ENCODE measurements at regions not wholly inside any gene's neighbourhood (a gene's known extent, or its start where the extent isn't known, plus 50 kb on each side); places are given as distances from the start of the nearest gene placed in this dataset.
"Not testable (repeated sequence)": the region's sequence is repeated elsewhere in the genome, so short reads cannot be mapped to it uniquely, and the experiment has no call there.

DNA sequence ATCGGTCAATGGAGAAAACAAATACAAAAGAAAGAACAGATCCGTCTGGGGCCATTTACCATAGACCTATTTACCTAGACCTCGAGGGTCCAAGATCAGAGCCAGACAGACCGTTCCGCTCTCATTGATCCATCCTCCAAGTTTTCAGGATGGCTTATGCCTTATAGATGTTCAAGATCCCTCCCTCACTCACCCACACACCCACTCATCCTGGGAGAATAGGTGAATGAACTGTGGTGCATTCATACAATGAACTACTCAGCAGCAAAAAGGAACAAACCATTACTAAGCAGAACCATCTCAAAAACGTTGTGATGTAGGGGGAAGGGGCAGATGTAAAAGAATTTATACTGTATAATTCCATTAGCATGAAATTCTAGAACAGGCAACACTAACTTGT is 125.1 kb upstream of the RREB1 start:
- no peak for DNase-seq
- 100% methylated on average over 1 of the region's 6 CpGs for WGBS (ENCODE audit: insufficient coverage)
- H3K27me3 ChIP-seq (ENCODE audit: control insufficient read depth, insufficient read depth, low read length): no peaks in the 10 kb centered on the region

GRCh38 chr6:6984585-6985366 is 123.0 kb upstream of the RREB1 start:
- 86% methylated on average over 13 of the region's 13 CpGs for WGBS (ENCODE audit: insufficient coverage)
- Histone ChIP-seq H3K36me3 (ENCODE audit: control insufficient read depth, insufficient read depth, low read length) (no peaks in the 10 kb centered on the region), H3K27ac (ENCODE audit: low read length) (no peak overlapping the region), H3K9me3 (replicated peaks; ENCODE audit: control insufficient read depth, low read depth, low read length) (no peaks in the 10 kb centered on the region), H3K4me1 (ENCODE audit: control insufficient read depth, insufficient read depth, low read length) (peaks cover 14% of the 10 kb centered on the region), H3K4me3 (ENCODE audit: low read length) (no peak overlapping the region), H3K27me3 (ENCODE audit: control insufficient read depth, insufficient read depth, low read length) (no peaks in the 10 kb centered on the region)
- DNase-seq: no peak

More for the DNA sequence above, 125.1 kb upstream of the RREB1 start:
- Histone ChIP-seq H3K4me3 (ENCODE audit: low read length) (no peak overlapping the region), H3K36me3 (ENCODE audit: control insufficient read depth, insufficient read depth, low read length) (no peaks in the 10 kb centered on the region), H3K9me3 (replicated peaks; ENCODE audit: control insufficient read depth, low read depth, low read length) (no peaks in the 10 kb centered on the region), H3K27ac (ENCODE audit: low read length) (no peak overlapping the region), H3K4me1 (ENCODE audit: control insufficient read depth, insufficient read depth, low read length) (peaks cover 14% of the 10 kb centered on the region)

GRCh38 chr6:6986344-6986743 is 121.4 kb upstream of the RREB1 start:
- Histone ChIP-seq H3K27ac (ENCODE audit: low read length) (no peak overlapping the region), H3K36me3 (ENCODE audit: control insufficient read depth, insufficient read depth, low read length) (no peaks in the 10 kb centered on the region), H3K4me3 (ENCODE audit: low read length) (no peak overlapping the region), H3K27me3 (ENCODE audit: control insufficient read depth, insufficient read depth, low read length) (no peaks in the 10 kb centered on the region), H3K9me3 (replicated peaks; ENCODE audit: control insufficient read depth, low read depth, low read length) (no peaks in the 10 kb centered on the region), H3K4me1 (ENCODE audit: control insufficient read depth, insufficient read depth, low read length) (peaks cover 14% of the 10 kb centered on the region)
- 100% methylated on average over 1 of the region's 1 CpG for WGBS (ENCODE audit: insufficient coverage)
- DNase-seq: no peak

DNA sequence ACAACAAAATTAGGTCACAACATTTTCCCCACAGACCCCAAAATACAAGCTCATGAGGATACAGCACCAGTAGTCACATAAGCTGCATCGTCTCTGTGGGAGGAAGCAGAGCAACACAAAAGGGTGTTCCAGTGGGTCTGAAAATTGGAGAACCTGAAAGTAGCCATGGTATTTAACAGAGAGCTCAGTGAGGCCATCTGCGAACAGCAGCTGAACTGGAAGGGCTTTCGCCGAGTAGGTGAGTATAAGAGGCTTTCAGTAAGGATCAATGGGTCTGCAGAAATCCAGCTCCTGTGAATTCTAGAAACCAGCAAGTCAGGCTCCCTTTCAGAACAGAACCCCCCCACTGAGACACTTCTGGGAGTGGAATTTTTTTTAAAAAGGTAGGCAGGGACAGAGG is 120.0 kb upstream of the RREB1 start:
- Histone ChIP-seq H3K4me3 (ENCODE audit: low read length) (no peak overlapping the region), H3K27me3 (ENCODE audit: control insufficient read depth, insufficient read depth, low read length) (no peaks in the 10 kb centered on the region), H3K4me1 (ENCODE audit: control insufficient read depth, insufficient read depth, low read length) (peaks cover 14% of the 10 kb centered on the region), H3K27ac (ENCODE audit: low read length) (no peak overlapping the region), H3K9me3 (replicated peaks; ENCODE audit: control insufficient read depth, low read depth, low read length) (no peaks in the 10 kb centered on the region), H3K36me3 (ENCODE audit: control insufficient read depth, insufficient read depth, low read length) (no peaks in the 10 kb centered on the region)
- no peak for DNase-seq
- WGBS (ENCODE audit: insufficient coverage): 60% methylated on average over 3 of the region's 4 CpGs

DNA sequence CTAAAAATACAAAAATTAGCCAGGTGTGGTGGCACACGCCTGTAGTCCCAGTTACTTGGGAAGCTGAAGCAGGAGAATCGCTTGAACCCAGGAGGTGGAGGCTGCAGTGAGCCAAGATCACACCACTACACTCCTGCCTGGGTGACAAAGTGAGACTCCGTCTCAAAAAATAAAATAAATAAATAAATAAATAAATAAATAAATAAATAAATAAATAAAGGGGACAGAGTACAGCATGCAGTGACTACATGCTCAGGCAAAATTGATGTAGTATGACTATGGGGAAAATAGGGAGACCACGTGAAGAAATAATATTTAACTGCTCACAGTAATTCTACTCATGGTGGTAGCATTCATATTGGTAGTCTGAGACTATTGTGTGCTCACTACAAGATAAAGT is 117.7 kb upstream of the RREB1 start:
- not testable (repeated sequence) for H3K9me3 ChIP-seq (replicated peaks; ENCODE audit: control insufficient read depth, low read depth, low read length); H3K36me3 ChIP-seq (ENCODE audit: control insufficient read depth, insufficient read depth, low read length); H3K4me1 ChIP-seq (ENCODE audit: control insufficient read depth, insufficient read depth, low read length); H3K27ac ChIP-seq (ENCODE audit: low read length); H3K27me3 ChIP-seq (ENCODE audit: control insufficient read depth, insufficient read depth, low read length); DNase-seq; H3K4me3 ChIP-seq (ENCODE audit: low read length)
- WGBS (ENCODE audit: insufficient coverage): no CpG with 5 or more reads among the region's 4 CpGs

GRCh38 chr6:6993503-6994237 is 114.1 kb upstream of the RREB1 start:
- no peaks in the 10 kb centered on the region for H3K36me3 ChIP-seq (ENCODE audit: control insufficient read depth, insufficient read depth, low read length)
- no peaks in the 10 kb centered on the region for H3K9me3 ChIP-seq (replicated peaks; ENCODE audit: control insufficient read depth, low read depth, low read length)
- no peak for DNase-seq
- no CpG with 5 or more reads among the region's 4 CpGs for WGBS (ENCODE audit: insufficient coverage)
- H3K4me1 ChIP-seq (ENCODE audit: control insufficient read depth, insufficient read depth, low read length): no peaks in the 10 kb centered on the region
- H3K27ac ChIP-seq (ENCODE audit: low read length): no peak overlapping the region
- H3K27me3 ChIP-seq (ENCODE audit: control insufficient read depth, insufficient read depth, low read length): no peaks in the 10 kb centered on the region
- H3K4me3 ChIP-seq (ENCODE audit: low read length): no peak overlapping the region

DNA sequence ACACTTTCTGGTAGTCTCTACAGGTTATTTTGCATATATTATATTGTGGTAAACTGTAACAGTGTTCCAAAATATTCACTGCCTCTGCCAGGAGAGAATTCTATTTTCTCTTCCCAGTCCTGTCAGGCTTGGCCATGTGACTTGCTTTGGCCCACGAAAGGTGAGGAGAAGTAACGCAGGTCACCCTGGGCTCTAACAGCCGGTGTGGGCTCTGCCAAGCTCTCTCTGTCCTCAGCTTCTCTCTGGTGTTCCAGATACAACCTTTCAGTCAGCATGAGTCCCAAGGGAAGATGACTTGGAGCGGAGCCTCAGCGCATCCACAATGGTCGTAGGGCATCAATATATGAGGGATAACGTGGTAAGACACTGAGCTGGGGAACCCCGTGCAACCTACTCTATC is 113.0 kb upstream of the RREB1 start:
- H3K27me3 ChIP-seq (ENCODE audit: control insufficient read depth, insufficient read depth, low read length): no peaks in the 10 kb centered on the region
- WGBS (ENCODE audit: insufficient coverage): 89% methylated on average over 3 of the region's 8 CpGs
- H3K4me1 ChIP-seq (ENCODE audit: control insufficient read depth, insufficient read depth, low read length): no peaks in the 10 kb centered on the region
- H3K9me3 ChIP-seq (replicated peaks; ENCODE audit: control insufficient read depth, low read depth, low read length): no peaks in the 10 kb centered on the region
- no peak for DNase-seq
- H3K36me3 ChIP-seq (ENCODE audit: control insufficient read depth, insufficient read depth, low read length): no peaks in the 10 kb centered on the region
- no peak overlapping the region for H3K4me3 ChIP-seq (ENCODE audit: low read length)
- H3K27ac ChIP-seq (ENCODE audit: low read length): no peak overlapping the region

DNA sequence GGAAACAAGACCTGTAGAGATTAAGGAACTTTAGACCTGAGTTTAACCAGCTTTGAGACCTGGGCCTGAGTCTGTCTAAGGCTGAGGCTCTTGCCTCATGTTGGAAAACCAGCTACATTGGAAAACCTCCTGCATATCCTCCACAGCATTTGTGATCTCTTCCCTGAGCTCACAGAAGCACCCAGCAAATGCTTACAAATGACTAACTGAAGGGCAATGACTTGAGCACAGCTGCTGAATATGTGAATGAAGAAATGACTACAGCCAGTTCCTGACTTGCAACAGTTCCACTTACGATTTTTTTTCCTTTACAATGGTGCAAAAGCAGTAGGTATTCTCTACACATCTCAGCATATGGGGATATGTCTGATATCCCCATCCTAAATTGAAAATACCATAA is 112.4 kb upstream of the RREB1 start:
- H3K4me1 ChIP-seq (ENCODE audit: control insufficient read depth, insufficient read depth, low read length): no peaks in the 10 kb centered on the region
- no CpG with 5 or more reads among the region's 1 CpG for WGBS (ENCODE audit: insufficient coverage)
- H3K27me3 ChIP-seq (ENCODE audit: control insufficient read depth, insufficient read depth, low read length): no peaks in the 10 kb centered on the region
- no peak overlapping the region for H3K4me3 ChIP-seq (ENCODE audit: low read length)
- H3K9me3 ChIP-seq (replicated peaks; ENCODE audit: control insufficient read depth, low read depth, low read length): no peaks in the 10 kb centered on the region
- no peak for DNase-seq
- no peak overlapping the region for H3K27ac ChIP-seq (ENCODE audit: low read length)
- H3K36me3 ChIP-seq (ENCODE audit: control insufficient read depth, insufficient read depth, low read length): no peaks in the 10 kb centered on the region

DNA sequence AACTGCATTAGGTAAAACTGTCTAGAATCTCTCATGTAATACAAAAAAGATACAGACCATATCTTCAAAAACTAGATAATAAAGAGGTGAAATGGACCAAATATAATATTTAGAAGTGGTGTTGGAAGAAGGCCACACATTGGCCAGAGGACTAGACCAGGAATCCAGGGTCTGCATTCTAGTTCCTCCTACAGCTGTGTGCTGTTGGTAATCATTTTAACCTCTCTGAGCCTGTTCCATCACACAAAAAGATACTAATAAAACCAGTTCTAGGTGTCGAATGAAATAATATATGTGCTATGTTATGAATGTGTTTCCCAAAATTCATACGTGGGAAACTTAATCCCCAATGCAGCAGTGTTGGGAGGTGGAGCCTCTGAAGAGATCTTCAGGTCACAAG is 111.6 kb upstream of the RREB1 start:
- no peaks in the 10 kb centered on the region for H3K27me3 ChIP-seq (ENCODE audit: control insufficient read depth, insufficient read depth, low read length)
- no CpG with 5 or more reads among the region's 2 CpGs for WGBS (ENCODE audit: insufficient coverage)
- no peaks in the 10 kb centered on the region for H3K9me3 ChIP-seq (replicated peaks; ENCODE audit: control insufficient read depth, low read depth, low read length)
- no peak overlapping the region for H3K4me3 ChIP-seq (ENCODE audit: low read length)
- no peak overlapping the region for H3K27ac ChIP-seq (ENCODE audit: low read length)
- no peaks in the 10 kb centered on the region for H3K4me1 ChIP-seq (ENCODE audit: control insufficient read depth, insufficient read depth, low read length)
- no peak for DNase-seq
- no peaks in the 10 kb centered on the region for H3K36me3 ChIP-seq (ENCODE audit: control insufficient read depth, insufficient read depth, low read length)

DNA sequence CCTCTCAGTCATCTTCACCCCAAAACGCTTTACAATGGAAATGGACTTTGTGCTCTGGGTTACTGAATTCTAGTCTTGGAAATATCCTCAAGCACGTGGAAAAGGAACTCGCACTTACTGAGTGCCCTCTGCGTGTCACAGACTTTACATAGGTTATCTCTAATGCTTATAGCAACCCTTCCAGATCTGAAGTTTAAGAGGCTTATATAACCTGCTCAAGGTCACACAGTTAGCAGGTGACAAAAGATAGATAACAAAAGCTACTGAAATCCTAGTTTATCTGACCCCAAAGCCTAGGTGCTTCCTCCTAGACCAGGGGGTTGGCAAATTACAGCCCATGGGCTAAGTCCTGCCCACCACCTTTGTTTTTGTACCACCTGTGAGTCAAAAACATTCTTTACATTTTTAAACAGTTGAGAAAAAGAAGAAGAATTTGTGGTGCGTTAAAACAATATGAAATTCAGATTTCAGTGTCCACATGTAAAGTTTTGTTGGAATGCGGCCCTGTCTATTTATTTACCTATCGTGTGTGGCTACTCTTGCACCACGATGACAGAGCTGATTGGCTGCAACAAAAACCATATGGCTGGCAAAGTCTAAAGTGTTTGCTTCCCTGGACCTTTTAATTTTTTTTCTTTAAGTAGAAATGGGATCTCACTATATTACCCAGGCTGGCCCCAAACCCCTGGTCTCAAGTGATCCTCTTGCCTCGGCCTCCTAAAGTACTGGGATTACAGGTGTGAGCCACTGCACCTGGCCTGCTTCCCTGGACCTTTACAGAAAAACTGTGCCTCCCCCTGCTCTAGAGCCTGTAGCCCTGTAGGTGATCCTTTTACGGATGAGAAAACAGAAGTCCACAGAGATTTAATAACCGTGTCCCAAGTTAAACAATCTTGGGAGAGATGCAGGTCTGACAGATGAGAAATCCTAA is 110.2 kb upstream of the RREB1 start:
- no peaks in the 10 kb centered on the region for H3K9me3 ChIP-seq (replicated peaks; ENCODE audit: control insufficient read depth, low read depth, low read length)
- H3K27me3 ChIP-seq (ENCODE audit: control insufficient read depth, insufficient read depth, low read length): no peaks in the 10 kb centered on the region
- H3K4me3 ChIP-seq (ENCODE audit: low read length): no peak overlapping the region
- WGBS (ENCODE audit: insufficient coverage): 61% methylated on average over 5 of the region's 11 CpGs
- no peak for DNase-seq
- H3K4me1 ChIP-seq (ENCODE audit: control insufficient read depth, insufficient read depth, low read length): no peaks in the 10 kb centered on the region
- no peaks in the 10 kb centered on the region for H3K36me3 ChIP-seq (ENCODE audit: control insufficient read depth, insufficient read depth, low read length)
- H3K27ac ChIP-seq (ENCODE audit: low read length): no peak overlapping the region

All from muscle of leg (tissue), 3 donors.